Effector memory CD8-positive, alpha-beta T cell (primary cell): ENCODE measurements at regions not wholly inside any gene's neighbourhood (a gene's known extent, or its start where the extent isn't known, plus 50 kb on each side); places are given as distances from the start of the nearest gene placed in this dataset.

ENCODE experiments used
- ATAC-seq: fragments of 150-1000 bp; cut with Tn5 transposase; replicated peaks from 2 replicates; pipeline ENCODE4 v1.10.0; 2021; ENCODE audit warnings: mild to moderate bottlenecking, moderate library complexity
- DNase-seq, 3 experiments: peaks; one replicate each; pipeline ENCODE4 v3.0.0; 2021
- H3K27ac Mint-ChIP-seq, 2 donors: one replicate each; pipeline ENCODE4 v1.8.0; 2022; ENCODE audit warnings: mild to moderate bottlenecking in 2 of 2, mixed read lengths in 2 of 2, moderate library complexity in 2 of 2
- H3K27me3 Mint-ChIP-seq, 2 donors: one replicate each; pipeline ENCODE4 v1.8.0; 2022; ENCODE audit warnings: mixed read lengths in 2 of 2
- H3K36me3 Mint-ChIP-seq: one replicate; pipeline ENCODE4 v1.8.0; 2022; ENCODE audit warnings: mild to moderate bottlenecking, moderate library complexity, mixed read lengths; ENCODE audit not compliant: insufficient read depth
- H3K4me1 Mint-ChIP-seq, 2 donors: one replicate each; pipeline ENCODE4 v1.8.0; 2022; ENCODE audit warnings: low read depth in 2 of 2, mixed read lengths in 2 of 2
- H3K4me3 Mint-ChIP-seq, 2 donors: one replicate each; pipeline ENCODE4 v1.8.0; 2022; ENCODE audit warnings: mild to moderate bottlenecking in 2 of 2, mixed read lengths in 2 of 2, moderate library complexity in 2 of 2
- H3K9me3 Mint-ChIP-seq, 2 donors: one replicate each; pipeline ENCODE4 v1.8.0; 2022; ENCODE audit warnings: mixed read lengths in 2 of 2

- Mint-ChIP-seq H3K4me3 (no peak overlapping the region), H3K27ac (no peak overlapping the region), H3K9me3 (peaks cover 0 to 4% of the 10 kb centered on the region in 2 donors), H3K27me3 (no peaks in the 10 kb centered on the region), H3K36me3 (no peaks in the 10 kb centered on the region), H3K4me1 (no peaks in the 10 kb centered on the region)
- no peak for ATAC-seq
- DNase-seq = no peak
Observed at GRCh38 chr13:103844471-103844870, 778.3 kb upstream of the SLC10A2 start.

DNA sequence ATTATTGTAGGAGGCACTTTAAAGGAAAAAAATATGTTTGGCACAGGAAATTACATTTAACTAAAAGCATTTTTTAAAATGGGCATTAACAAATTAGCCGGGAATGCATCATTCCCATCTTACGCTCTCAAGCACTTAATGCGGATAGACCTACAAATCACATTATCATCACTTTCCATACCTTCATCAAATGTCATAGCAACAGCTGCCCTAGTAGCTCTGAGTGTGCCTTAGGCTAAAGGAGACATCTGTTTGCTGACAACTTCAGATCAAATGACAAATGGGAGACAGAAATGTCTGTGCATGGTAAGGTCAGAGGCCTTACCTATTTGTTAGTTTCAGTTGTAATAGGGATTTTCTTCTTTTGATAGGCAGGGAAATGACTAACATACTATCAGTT, 773.2 kb upstream of the SLC10A2 start:
- Mint-ChIP-seq H3K4me3 (no peak overlapping the region), H3K36me3 (no peaks in the 10 kb centered on the region), H3K27me3 (no peaks in the 10 kb centered on the region), H3K27ac (no peak overlapping the region), H3K9me3 (peaks cover 1 to 5% of the 10 kb centered on the region in 2 donors), H3K4me1 (no peaks in the 10 kb centered on the region)
- DNase-seq (no peak), ATAC-seq (no peak)

DNA sequence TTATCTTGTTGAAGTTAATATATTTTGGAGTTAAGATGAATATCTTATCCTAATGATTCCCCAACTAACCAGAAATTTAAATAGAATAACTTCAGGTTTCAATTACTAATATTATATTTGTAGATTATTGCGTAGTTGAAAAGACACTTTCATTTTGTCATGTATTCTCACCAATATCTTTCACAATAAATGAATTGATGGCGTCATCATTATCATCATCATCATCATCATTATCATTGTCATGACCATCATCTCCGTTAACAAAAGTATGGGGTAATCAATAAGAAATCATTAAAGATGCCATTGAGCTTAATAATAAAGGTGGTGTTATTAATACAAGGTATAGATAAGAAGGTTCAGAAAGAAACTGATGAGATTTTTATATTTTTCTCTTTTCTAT, 768.8 kb upstream of the SLC10A2 start:
- H3K4me3 Mint-ChIP-seq = no peak overlapping the region
- DNase-seq = no peak
- H3K9me3 Mint-ChIP-seq = peaks cover 6 to 26% of the 10 kb centered on the region in 2 donors
- no peaks in the 10 kb centered on the region for H3K4me1 Mint-ChIP-seq
- no peak overlapping the region for H3K27ac Mint-ChIP-seq
- H3K36me3 Mint-ChIP-seq = no peaks in the 10 kb centered on the region
- no peak for ATAC-seq
- no peaks in the 10 kb centered on the region for H3K27me3 Mint-ChIP-seq

- Mint-ChIP-seq H3K27me3 (no peaks in the 10 kb centered on the region), H3K36me3 (no peaks in the 10 kb centered on the region), H3K27ac (no peak overlapping the region), H3K4me3 (no peak overlapping the region), H3K4me1 (no peaks in the 10 kb centered on the region), H3K9me3 (peaks cover 6 to 32% of the 10 kb centered on the region in 2 donors)
- ATAC-seq = no peak
- DNase-seq = no peak
Observed at GRCh38 chr13:103833294-103833852, 767.2 kb upstream of the SLC10A2 start.

- no peaks in the 10 kb centered on the region for H3K27me3 Mint-ChIP-seq
- no peak overlapping the region for H3K4me3 Mint-ChIP-seq
- no peak overlapping the region for H3K27ac Mint-ChIP-seq
- no peaks in the 10 kb centered on the region for H3K4me1 Mint-ChIP-seq
- peaks cover 5 to 18% of the 10 kb centered on the region in 2 donors for H3K9me3 Mint-ChIP-seq
- DNase-seq (no peak), ATAC-seq (no peak)
- H3K36me3 Mint-ChIP-seq = peaks cover 2% of the 10 kb centered on the region
Observed at GRCh38 chr13:103815619-103816018, 749.4 kb upstream of the SLC10A2 start.

- ATAC-seq = no peak
- no peak for DNase-seq
- Mint-ChIP-seq H3K4me3 (no peak overlapping the region), H3K27me3 (no peaks in the 10 kb centered on the region), H3K36me3 (peaks cover 2% of the 10 kb centered on the region), H3K27ac (no peak overlapping the region), H3K9me3 (peaks cover 0 to 1% of the 10 kb centered on the region in 2 donors), H3K4me1 (no peaks in the 10 kb centered on the region)
Observed at GRCh38 chr13:103812971-103813370, 746.8 kb upstream of the SLC10A2 start.

GRCh38 chr13:103812558-103812957, 746.3 kb upstream of the SLC10A2 start:
- Mint-ChIP-seq H3K9me3 (peaks cover 2 to 5% of the 10 kb centered on the region in 2 donors), H3K27me3 (no peaks in the 10 kb centered on the region), H3K4me3 (no peak overlapping the region), H3K4me1 (no peaks in the 10 kb centered on the region), H3K27ac (no peak overlapping the region), H3K36me3 (peaks cover 2% of the 10 kb centered on the region)
- ATAC-seq (no peak), DNase-seq (no peak)

DNA sequence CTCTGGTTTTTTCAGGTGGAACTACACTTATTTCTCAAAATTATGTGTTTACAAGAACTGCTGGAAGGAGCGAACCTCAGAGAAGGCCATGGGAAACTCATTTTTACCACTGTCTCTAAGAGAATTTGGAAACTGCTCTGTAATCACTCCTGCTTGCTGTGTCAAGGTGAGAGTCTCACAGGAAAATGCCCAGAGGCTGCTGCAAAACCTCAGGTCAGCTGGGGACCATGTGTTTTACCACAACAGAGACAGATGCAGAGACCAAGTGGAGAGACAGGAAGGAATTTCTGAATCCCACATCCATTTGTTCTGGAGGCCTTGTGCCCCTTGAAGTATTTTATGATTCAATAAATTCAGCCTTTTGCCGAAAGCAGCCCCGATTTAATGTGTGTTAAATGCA, 743.8 kb upstream of the SLC10A2 start:
- no peak overlapping the region for H3K27ac Mint-ChIP-seq
- H3K4me1 Mint-ChIP-seq = no peaks in the 10 kb centered on the region
- no peaks in the 10 kb centered on the region for H3K27me3 Mint-ChIP-seq
- DNase-seq (no peak), ATAC-seq (no peak)
- H3K36me3 Mint-ChIP-seq = no peaks in the 10 kb centered on the region
- H3K4me3 Mint-ChIP-seq = no peak overlapping the region
- peaks cover 4 to 10% of the 10 kb centered on the region in 2 donors for H3K9me3 Mint-ChIP-seq

DNA sequence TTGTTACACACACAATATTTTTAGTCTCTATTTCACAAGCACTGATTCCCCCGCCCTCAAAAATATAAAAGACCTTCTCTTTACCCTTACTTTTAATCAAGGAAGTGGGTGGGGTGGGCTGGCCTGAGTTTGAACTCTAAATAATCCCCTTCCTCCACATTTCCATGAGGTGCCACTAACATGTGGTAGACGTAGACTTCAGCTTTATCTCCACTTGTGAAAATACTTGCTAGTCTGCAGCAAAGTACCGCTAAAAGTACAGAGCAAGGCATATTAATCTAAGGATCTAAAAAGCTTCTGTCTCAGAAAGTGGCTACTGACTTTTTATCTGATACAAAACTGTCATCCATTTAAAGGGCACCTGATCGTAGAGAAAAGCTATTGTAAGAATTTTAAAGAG, 739.6 kb upstream of the SLC10A2 start:
- DNase-seq = no peak
- ATAC-seq = no peak
- H3K27ac Mint-ChIP-seq = no peak overlapping the region
- H3K9me3 Mint-ChIP-seq = peaks cover 7 to 10% of the 10 kb centered on the region in 2 donors
- no peaks in the 10 kb centered on the region for H3K36me3 Mint-ChIP-seq
- H3K27me3 Mint-ChIP-seq = no peaks in the 10 kb centered on the region
- H3K4me3 Mint-ChIP-seq = no peak overlapping the region
- H3K4me1 Mint-ChIP-seq = no peaks in the 10 kb centered on the region

DNA sequence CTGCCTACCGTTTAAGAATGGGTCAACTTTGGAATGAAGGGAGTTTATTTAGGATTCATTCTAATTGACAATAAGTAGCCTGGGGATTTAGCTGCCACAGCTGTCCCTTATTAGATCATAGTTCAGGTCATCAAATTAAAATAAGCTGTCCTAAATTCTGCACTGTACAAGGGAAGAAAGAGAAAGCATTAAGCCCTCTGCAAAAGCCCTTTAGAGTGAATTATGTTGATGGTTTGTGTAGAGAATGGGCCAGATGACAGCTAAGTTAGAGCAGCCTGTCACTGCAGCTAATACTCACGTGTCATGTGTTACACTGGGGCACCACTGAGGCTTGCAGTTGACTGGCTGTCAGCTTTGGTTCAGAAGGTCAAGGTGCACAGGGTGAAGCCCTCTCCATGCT, 737.1 kb upstream of the SLC10A2 start:
- Mint-ChIP-seq H3K4me3 (no peak overlapping the region), H3K4me1 (no peaks in the 10 kb centered on the region)
- no peak for DNase-seq

GRCh38 chr13:103799028-103799427, 732.8 kb upstream of the SLC10A2 start:
- Mint-ChIP-seq H3K4me1 (no peaks in the 10 kb centered on the region), H3K27me3 (no peaks in the 10 kb centered on the region), H3K36me3 (no peaks in the 10 kb centered on the region), H3K27ac (no peak overlapping the region), H3K4me3 (no peak overlapping the region), H3K9me3 (peaks cover 7 to 8% of the 10 kb centered on the region in 2 donors)
- no peak for ATAC-seq
- DNase-seq = no peak

More for the DNA sequence above, 737.1 kb upstream of the SLC10A2 start:
- Mint-ChIP-seq H3K9me3 (peaks cover 7 to 10% of the 10 kb centered on the region in 2 donors), H3K36me3 (no peaks in the 10 kb centered on the region), H3K27me3 (no peaks in the 10 kb centered on the region), H3K27ac (no peak overlapping the region)
- no peak for ATAC-seq

GRCh38 chr13:103795892-103796478, 729.8 kb upstream of the SLC10A2 start:
- Mint-ChIP-seq H3K36me3 (no peaks in the 10 kb centered on the region), H3K4me1 (no peaks in the 10 kb centered on the region), H3K27ac (no peak overlapping the region), H3K4me3 (no peak overlapping the region), H3K27me3 (no peaks in the 10 kb centered on the region), H3K9me3 (peaks cover 9 to 23% of the 10 kb centered on the region in 2 donors)
- ATAC-seq (no peak), DNase-seq (no peak)

- no peak overlapping the region for H3K27ac Mint-ChIP-seq
Observed at GRCh38 chr13:103794526-103794925, 728.3 kb upstream of the SLC10A2 start.

DNA sequence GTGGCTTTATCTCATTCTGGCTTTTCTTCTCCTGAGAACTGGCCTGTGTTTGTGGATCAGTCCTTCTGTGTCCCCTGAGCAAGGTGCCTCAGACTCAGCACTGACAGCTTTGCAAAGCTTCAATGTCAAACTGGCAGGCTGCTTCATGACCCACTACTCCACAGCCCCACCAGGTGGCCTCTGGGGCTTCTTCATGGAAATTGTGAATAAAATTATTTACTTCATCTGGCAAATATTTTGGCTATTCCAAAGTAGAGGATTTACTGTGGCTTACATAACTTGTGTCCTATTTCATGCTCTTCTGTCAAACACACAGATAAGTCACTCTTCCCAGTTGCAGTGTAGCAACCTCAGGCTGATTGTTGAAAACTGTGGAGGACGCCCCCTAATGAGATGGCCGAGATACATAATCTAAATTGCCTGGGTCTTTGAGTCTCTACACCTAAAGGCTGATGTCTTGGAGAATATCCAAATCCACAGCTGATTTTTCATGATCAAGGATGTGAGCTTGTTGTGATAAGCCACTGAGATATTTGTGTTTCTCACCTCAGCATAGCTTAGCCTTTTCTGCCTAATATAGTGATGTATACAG, 721.9 kb upstream of the SLC10A2 start:
- H3K27me3 Mint-ChIP-seq = no peaks in the 10 kb centered on the region
- H3K4me3 Mint-ChIP-seq = no peak overlapping the region
- ATAC-seq (no peak), DNase-seq (no peak)
- no peaks in the 10 kb centered on the region for H3K4me1 Mint-ChIP-seq
- H3K9me3 Mint-ChIP-seq = peaks cover 11 to 16% of the 10 kb centered on the region in 2 donors
- H3K27ac Mint-ChIP-seq = no peak overlapping the region
- no peaks in the 10 kb centered on the region for H3K36me3 Mint-ChIP-seq

More at GRCh38 chr13:103794526-103794925, 728.3 kb upstream of the SLC10A2 start:
- Mint-ChIP-seq H3K4me1 (no peaks in the 10 kb centered on the region), H3K9me3 (peaks cover 9 to 23% of the 10 kb centered on the region in 2 donors), H3K36me3 (no peaks in the 10 kb centered on the region), H3K27me3 (no peaks in the 10 kb centered on the region), H3K4me3 (no peak overlapping the region)
- DNase-seq (no peak), ATAC-seq (no peak)
